Smooth muscle cell of the brain vasculature (primary cell): ENCODE measurements at regions not wholly inside any gene's neighbourhood (a gene's known extent, or its start where the extent isn't known, plus 50 kb on each side); places are given as distances from the start of the nearest gene placed in this dataset.

ENCODE experiments used
- DNase-seq: peaks from one replicate; pipeline ENCODE4 v3.0.0-alpha.2; 2012; ENCODE audit warnings: low read depth, low spot score

GRCh38 chr3:168249550-168250414 lies 154.1 kb upstream of the GOLIM4 start:
- DNase-seq = peak; percentile 40

GRCh38 chr3:168249205-168249549 lies 153.5 kb upstream of the GOLIM4 start:
- DNase-seq = no peak

- no peak for DNase-seq
Observed at GRCh38 chr3:168248383-168249204, 152.9 kb upstream of the GOLIM4 start.

- no peak for DNase-seq
Observed at GRCh38 chr3:168241156-168241555, 145.4 kb upstream of the GOLIM4 start.

GRCh38 chr3:168239287-168239686 lies 143.6 kb upstream of the GOLIM4 start:
- no peak for DNase-seq

- DNase-seq = no peak
Observed at GRCh38 chr3:168233001-168233400, 137.3 kb upstream of the GOLIM4 start.

GRCh38 chr3:168223085-168223484 lies 127.4 kb upstream of the GOLIM4 start:
- no peak for DNase-seq

- no peak for DNase-seq
Observed at GRCh38 chr3:168220556-168220955, 124.8 kb upstream of the GOLIM4 start.

GRCh38 chr3:168219530-168219929 lies 123.8 kb upstream of the GOLIM4 start:
- no peak for DNase-seq

GRCh38 chr3:168218600-168218999 lies 122.9 kb upstream of the GOLIM4 start:
- no peak for DNase-seq

GRCh38 chr3:168216851-168217250 lies 121.1 kb upstream of the GOLIM4 start:
- DNase-seq = no peak

GRCh38 chr3:168213920-168214319 lies 118.2 kb upstream of the GOLIM4 start:
- DNase-seq = no peak

GRCh38 chr3:168212664-168213285 lies 117.1 kb upstream of the GOLIM4 start:
- DNase-seq = no peak

- no peak for DNase-seq
Observed at GRCh38 chr3:168205451-168205850, 109.7 kb upstream of the GOLIM4 start.

- DNase-seq = no peak
Observed at GRCh38 chr3:168197162-168197561, 101.4 kb upstream of the GOLIM4 start.

- DNase-seq = no peak
Observed at GRCh38 chr3:168191856-168192255, 96.1 kb upstream of the GOLIM4 start.

- no peak for DNase-seq
Observed at GRCh38 chr3:168187233-168187632, 91.5 kb upstream of the GOLIM4 start.

- DNase-seq = no peak
Observed at GRCh38 chr3:168186293-168186983, 90.7 kb upstream of the GOLIM4 start.

GRCh38 chr3:168183774-168184173 lies 88.0 kb upstream of the GOLIM4 start:
- DNase-seq = no peak

- DNase-seq = no peak
Observed at GRCh38 chr3:168168743-168169142, 73.0 kb upstream of the GOLIM4 start.

- DNase-seq = peak; percentile 61
Observed at GRCh38 chr3:168165390-168166269, 69.9 kb upstream of the GOLIM4 start.
